ENCODE measurements at regions not wholly inside any gene's neighbourhood (a gene's known extent, or its start where the extent isn't known, plus 50 kb on each side); places are given as distances from the start of the nearest gene placed in this dataset.

- ChIA-PET CTCF (no interaction called here), POLR2A (no interaction called here)
- H3K27ac ChIP-seq (ENCODE audit: low read depth, low read length), result no peak overlapping the region
- no peaks in the 10 kb centered on the region for H3K27me3 ChIP-seq (ENCODE audit: control insufficient read depth, insufficient read depth, low read length)
- H3K9me3 ChIP-seq (ENCODE audit: control insufficient read depth, insufficient read depth, low read length), result no peaks in the 10 kb centered on the region
- no peak overlapping the region for H3K4me3 ChIP-seq (ENCODE audit: low read depth, low read length)
- no peak for DNase-seq (ENCODE audit: low read depth, low spot score)
- TF ChIP-seq CTCF (IDR thresholded peaks at IDR 0.05; ENCODE audit: low read depth, low read length), result no peak
Measured at GRCh38 chr11:92685049-92685448, 284.4 kb upstream of the MTNR1B start.

- CTCF ChIA-PET, result no interaction called here
- DNase-seq (ENCODE audit: low read depth, low spot score), result no peak
- no peak overlapping the region for H3K4me3 ChIP-seq (ENCODE audit: low read depth, low read length)
- no peaks in the 10 kb centered on the region for H3K9me3 ChIP-seq (ENCODE audit: control insufficient read depth, insufficient read depth, low read length)
- H3K27me3 ChIP-seq (ENCODE audit: control insufficient read depth, insufficient read depth, low read length), result no peaks in the 10 kb centered on the region
- no peak overlapping the region for H3K27ac ChIP-seq (ENCODE audit: low read depth, low read length)
- POLR2A ChIA-PET, result no interaction called here
- no peak for TF ChIP-seq CTCF (IDR thresholded peaks at IDR 0.05; ENCODE audit: low read depth, low read length)
Measured at GRCh38 chr11:92687724-92688123, 281.7 kb upstream of the MTNR1B start.

- Histone ChIP-seq H3K9me3 (ENCODE audit: control insufficient read depth, insufficient read depth, low read length) (no peaks in the 10 kb centered on the region), H3K27me3 (ENCODE audit: control insufficient read depth, insufficient read depth, low read length) (no peaks in the 10 kb centered on the region), H3K4me3 (ENCODE audit: low read depth, low read length) (no peak overlapping the region), H3K27ac (ENCODE audit: low read depth, low read length) (no peak overlapping the region)
- DNase-seq (ENCODE audit: low read depth, low spot score), result no peak
- TF ChIP-seq CTCF (IDR thresholded peaks at IDR 0.05; ENCODE audit: low read depth, low read length), result no peak
- POLR2A ChIA-PET, result no interaction called here
- CTCF ChIA-PET, result no interaction called here
Measured at GRCh38 chr11:92688416-92688815, 281.0 kb upstream of the MTNR1B start.

- no peak for DNase-seq (ENCODE audit: low read depth, low spot score)
- Histone ChIP-seq H3K4me3 (ENCODE audit: low read depth, low read length) (no peak overlapping the region), H3K27me3 (ENCODE audit: control insufficient read depth, insufficient read depth, low read length) (no peaks in the 10 kb centered on the region), H3K9me3 (ENCODE audit: control insufficient read depth, insufficient read depth, low read length) (no peaks in the 10 kb centered on the region), H3K27ac (ENCODE audit: low read depth, low read length) (no peak overlapping the region)
- ChIA-PET POLR2A (no interaction called here), CTCF (no interaction called here)
- no peak for TF ChIP-seq CTCF (IDR thresholded peaks at IDR 0.05; ENCODE audit: low read depth, low read length)
Measured at GRCh38 chr11:92692826-92693546, 276.5 kb upstream of the MTNR1B start.

GRCh38 chr11:92696076-92696475 lies 273.4 kb upstream of the MTNR1B start:
- Histone ChIP-seq H3K27ac (ENCODE audit: low read depth, low read length) (no peak overlapping the region), H3K27me3 (ENCODE audit: control insufficient read depth, insufficient read depth, low read length) (no peaks in the 10 kb centered on the region), H3K4me3 (ENCODE audit: low read depth, low read length) (no peak overlapping the region), H3K9me3 (ENCODE audit: control insufficient read depth, insufficient read depth, low read length) (no peaks in the 10 kb centered on the region)
- ChIA-PET CTCF (no interaction called here), POLR2A (no interaction called here)
- no peak for TF ChIP-seq CTCF (IDR thresholded peaks at IDR 0.05; ENCODE audit: low read depth, low read length)
- no peak for DNase-seq (ENCODE audit: low read depth, low spot score)

Measured in AG04450 (cell line).